Testis (tissue), 2 donors: ENCODE measurements at regions not wholly inside any gene's neighbourhood (a gene's known extent, or its start where the extent isn't known, plus 50 kb on each side); places are given as distances from the start of the nearest gene placed in this dataset.

Source experiments
- DNase-seq: peaks from one replicate; pipeline ENCODE4 v3.0.0-alpha.2; 2019
- H3K27ac ChIP-seq, 2 donors: fragments of 200-600 bp; sonication (generic); one replicate each; pipeline ENCODE4 v1.5.1; 2019
- H3K27me3 ChIP-seq: fragments of 200-600 bp; sonication (generic); one replicate; pipeline ENCODE4 v1.5.1; 2019
- H3K36me3 ChIP-seq: fragments of 200-600 bp; sonication (generic); one replicate; pipeline ENCODE4 v1.5.1; 2017; ENCODE audit warnings: low read depth; ENCODE audit errors: missing control alignments
- H3K4me1 ChIP-seq: fragments of 200-600 bp; sonication (generic); one replicate; pipeline ENCODE4 v1.5.1; 2019
- H3K4me3 ChIP-seq, 2 donors: fragments of 200-600 bp; sonication (generic); one replicate each; pipeline ENCODE4 v1.5.1; 2017 to 2019
- H3K9me3 ChIP-seq: fragments of 200-600 bp; sonication (generic); one replicate; pipeline ENCODE4 v1.5.1; 2017
- POLR2A ChIP-seq: fragments of 450-650 bp; IDR thresholded peaks from one replicate; pipeline ENCODE4 v1.6.1; 2017; ENCODE audit warnings: antibody characterized with exemption, mild to moderate bottlenecking, moderate library complexity
- WGBS, 2 donors: methylation state at CpG; one replicate each; pipeline ENCODE4 v1.1.5; 2018; 5-methylcytosine and 5-hydroxymethylcytosine counted together
- intact Hi-C: fragments of 100-400 bp; cut with DNase I; formaldehyde crosslinking; loops from one replicate; pipeline ENCODE4 v1.15.1; 2023; ENCODE audit warnings: low total_unique reads
- TF ChIP-seq, protein P1 (sequence below), 3 experiments: fragments of 450-650 bp in 2 of 3; fragments of 200-600 bp in 1 of 3; sonication (generic) in 1 of 3; IDR thresholded peaks; one replicate each; pipeline ENCODE4 v1.5.1; 2016 to 2019; ENCODE audit warnings: antibody characterized with exemption in 3 of 3, mild to moderate bottlenecking in 2 of 3, moderate library complexity in 1 of 3

DNA sequence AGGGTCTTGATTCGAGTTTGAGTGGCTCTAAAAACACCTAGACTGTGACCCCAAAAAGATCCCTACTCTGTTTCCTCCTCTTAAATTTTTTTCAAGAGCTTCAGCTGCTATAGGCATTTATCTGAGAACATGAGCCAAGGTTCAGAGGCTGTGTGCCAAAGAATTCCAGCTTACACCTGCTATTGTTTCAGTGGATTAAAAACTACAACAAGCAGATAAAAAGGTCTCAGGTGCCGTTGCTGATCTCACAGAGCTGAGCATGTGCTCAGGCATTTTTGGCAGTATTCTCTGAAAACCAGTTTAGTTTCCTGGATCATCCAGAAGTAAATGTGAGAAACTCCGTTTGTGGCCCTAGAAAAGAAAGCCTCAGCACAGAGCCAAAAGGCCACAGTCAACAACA is 349.2 kb downstream of the DEPDC1B start:
- H3K27me3 ChIP-seq: no peaks in the 10 kb centered on the region
- no peak overlapping the region for H3K4me3 ChIP-seq
- H3K9me3 ChIP-seq: no peaks in the 10 kb centered on the region
- H3K27ac ChIP-seq: no peak overlapping the region
- WGBS, 2 donors: 75 to 85% methylated on average over 3 of the region's 3 CpGs
- no peaks in the 10 kb centered on the region for H3K4me1 ChIP-seq
- intact Hi-C loops: no loop called here
- no peaks in the 10 kb centered on the region for H3K36me3 ChIP-seq
- TF ChIP-seq POLR2A: no peak
- TF ChIP-seq, protein P1, sequence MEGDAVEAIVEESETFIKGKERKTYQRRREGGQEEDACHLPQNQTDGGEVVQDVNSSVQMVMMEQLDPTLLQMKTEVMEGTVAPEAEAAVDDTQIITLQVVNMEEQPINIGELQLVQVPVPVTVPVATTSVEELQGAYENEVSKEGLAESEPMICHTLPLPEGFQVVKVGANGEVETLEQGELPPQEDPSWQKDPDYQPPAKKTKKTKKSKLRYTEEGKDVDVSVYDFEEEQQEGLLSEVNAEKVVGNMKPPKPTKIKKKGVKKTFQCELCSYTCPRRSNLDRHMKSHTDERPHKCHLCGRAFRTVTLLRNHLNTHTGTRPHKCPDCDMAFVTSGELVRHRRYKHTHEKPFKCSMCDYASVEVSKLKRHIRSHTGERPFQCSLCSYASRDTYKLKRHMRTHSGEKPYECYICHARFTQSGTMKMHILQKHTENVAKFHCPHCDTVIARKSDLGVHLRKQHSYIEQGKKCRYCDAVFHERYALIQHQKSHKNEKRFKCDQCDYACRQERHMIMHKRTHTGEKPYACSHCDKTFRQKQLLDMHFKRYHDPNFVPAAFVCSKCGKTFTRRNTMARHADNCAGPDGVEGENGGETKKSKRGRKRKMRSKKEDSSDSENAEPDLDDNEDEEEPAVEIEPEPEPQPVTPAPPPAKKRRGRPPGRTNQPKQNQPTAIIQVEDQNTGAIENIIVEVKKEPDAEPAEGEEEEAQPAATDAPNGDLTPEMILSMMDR (IDR thresholded peaks at IDR 0.05): no peak
- no peak for DNase-seq

DNA sequence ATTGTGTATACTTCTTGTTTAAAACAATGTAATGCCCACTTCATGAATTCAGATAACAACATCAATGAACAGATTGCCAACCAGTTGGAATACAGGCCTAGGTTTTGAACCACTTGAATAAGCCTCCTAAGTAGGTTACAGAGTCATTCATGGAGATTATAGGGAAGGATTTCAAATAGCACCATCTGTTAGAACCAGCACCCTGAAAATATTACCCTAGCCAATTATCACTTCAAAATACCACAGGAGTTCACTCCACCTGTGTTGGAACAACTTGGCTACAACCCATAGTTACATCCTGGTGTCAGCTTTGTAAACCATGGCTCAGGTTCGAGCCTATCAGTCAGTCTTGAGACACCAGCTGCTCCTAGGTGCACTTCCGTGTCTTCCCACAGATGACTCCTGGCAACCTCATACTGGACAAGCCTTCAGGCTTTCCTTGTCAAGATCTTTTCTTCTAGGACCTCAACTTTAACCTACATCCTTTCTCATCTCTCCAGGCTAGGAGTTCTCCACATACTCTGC is 350.0 kb downstream of the DEPDC1B start:
- intact Hi-C loops: no loop called here
- no peaks in the 10 kb centered on the region for H3K27me3 ChIP-seq
- 91 to 95% methylated on average over 2 of the region's 2 CpGs for WGBS, 2 donors
- no peak for TF ChIP-seq POLR2A
- TF ChIP-seq, protein P1 (IDR thresholded peaks at IDR 0.05): no peak
- no peak for DNase-seq
- H3K9me3 ChIP-seq: no peaks in the 10 kb centered on the region
- no peaks in the 10 kb centered on the region for H3K36me3 ChIP-seq
- H3K4me3 ChIP-seq: no peak overlapping the region
- H3K4me1 ChIP-seq: no peaks in the 10 kb centered on the region
- no peak overlapping the region for H3K27ac ChIP-seq

DNA sequence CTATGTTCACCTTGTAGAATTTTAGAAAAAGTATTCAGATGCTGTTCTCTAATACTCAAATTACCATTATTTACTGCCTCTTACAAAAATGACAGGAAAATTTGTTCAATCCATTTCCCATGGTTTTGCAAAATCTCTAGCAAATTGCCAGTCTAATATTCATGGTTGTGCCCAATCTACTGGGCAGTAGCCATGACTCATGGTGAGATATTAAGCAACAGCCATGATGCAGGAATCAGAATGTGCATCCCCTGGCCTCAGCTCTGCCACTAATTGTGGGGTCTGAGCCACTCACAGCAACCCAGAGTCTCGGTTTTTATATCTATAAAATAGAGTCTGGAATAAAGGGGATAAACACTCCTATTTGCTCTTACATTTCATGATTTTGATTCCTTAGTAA is 353.6 kb downstream of the DEPDC1B start:
- WGBS, 2 donors: 71 to 98% methylated on average over 1 of the region's 1 CpG
- Histone ChIP-seq H3K4me1 (no peaks in the 10 kb centered on the region), H3K36me3 (no peaks in the 10 kb centered on the region), H3K27ac (no peak overlapping the region), H3K27me3 (no peaks in the 10 kb centered on the region), H3K4me3 (no peak overlapping the region), H3K9me3 (no peaks in the 10 kb centered on the region)
- TF ChIP-seq, protein P1 (IDR thresholded peaks at IDR 0.05): no peak
- TF ChIP-seq POLR2A: no peak
- no peak for DNase-seq
- intact Hi-C loops: no loop called here

DNA sequence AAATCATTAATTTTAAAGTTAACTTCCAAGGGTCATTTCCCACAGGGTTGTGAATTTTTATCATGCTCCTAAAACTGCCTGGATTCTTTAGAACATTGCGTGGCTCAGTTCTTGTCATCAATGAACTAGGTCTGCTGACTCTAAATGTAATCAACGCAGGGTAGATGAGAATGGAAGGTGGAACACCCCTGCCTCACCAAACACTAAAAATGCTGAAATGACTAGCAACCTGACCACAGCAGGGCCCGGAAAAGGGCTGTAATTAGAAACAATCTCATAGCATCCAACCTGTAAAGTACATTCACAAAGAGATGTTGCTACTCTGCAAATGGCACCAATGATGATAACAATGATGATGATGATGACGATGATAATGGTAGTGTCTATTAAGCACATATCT is 356.9 kb downstream of the DEPDC1B start:
- TF ChIP-seq, protein P1 (IDR thresholded peaks at IDR 0.05): no peak
- intact Hi-C loops: no loop called here
- WGBS, 2 donors: 92 to 95% methylated on average over 4 of the region's 4 CpGs

DNA sequence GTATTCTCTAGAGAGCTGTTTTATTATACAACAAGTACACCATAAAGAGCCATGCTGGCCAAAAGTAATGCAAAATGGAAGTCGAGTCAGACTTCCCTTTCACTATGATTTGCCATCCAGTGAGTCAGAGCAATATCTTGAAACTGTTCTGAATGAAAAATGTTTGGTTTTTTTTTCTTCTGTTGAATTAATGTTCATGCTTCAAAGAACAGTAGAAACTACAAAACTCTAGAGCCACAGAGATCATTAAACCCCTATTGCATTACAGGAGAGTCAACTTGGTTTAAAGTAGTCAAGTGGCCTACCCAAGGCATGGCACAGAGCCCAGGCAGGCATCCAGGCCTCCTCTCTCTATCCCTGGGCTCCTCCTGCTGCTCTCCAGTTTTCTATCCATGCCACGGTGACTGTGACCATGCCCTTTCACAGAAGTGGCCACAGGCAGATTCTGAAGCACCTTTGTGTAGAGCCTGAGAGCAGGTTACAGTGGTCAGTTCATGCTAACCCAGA is 358.9 kb downstream of the DEPDC1B start:
- H3K27me3 ChIP-seq: no peaks in the 10 kb centered on the region
- no peak for DNase-seq
- H3K4me3 ChIP-seq: no peak overlapping the region
- H3K9me3 ChIP-seq: no peaks in the 10 kb centered on the region
- H3K36me3 ChIP-seq: no peaks in the 10 kb centered on the region
- no peaks in the 10 kb centered on the region for H3K4me1 ChIP-seq
- intact Hi-C loops: no loop called here
- WGBS, 2 donors: 78% methylated on average over 2 of the region's 2 CpGs
- TF ChIP-seq POLR2A: no peak
- no peak overlapping the region for H3K27ac ChIP-seq

More for the DNA sequence above, 356.9 kb downstream of the DEPDC1B start:
- Histone ChIP-seq H3K4me1 (no peaks in the 10 kb centered on the region), H3K27me3 (no peaks in the 10 kb centered on the region), H3K9me3 (no peaks in the 10 kb centered on the region), H3K36me3 (no peaks in the 10 kb centered on the region), H3K4me3 (no peak overlapping the region), H3K27ac (no peak overlapping the region)
- DNase-seq: no peak
